K562 (cell line): ENCODE measurements at regions not wholly inside any gene's neighbourhood (a gene's known extent, or its start where the extent isn't known, plus 50 kb on each side); places are given as distances from the start of the nearest gene placed in this dataset.

Experiments
- ATAC-seq: fragments of 200-7000 bp; cut with Tn5 transposase; 3 replicates; pipeline ENCODE4 v1.9.1; 2020; ENCODE audit warnings: moderate library complexity
- BruUV-seq: library from RNA; stranded (reverse); fragments of 400-500 nt; replicated peaks from 2 replicates; lab custom pipeline; 2021; lab: Mats Ljungman, UMichigan
- CTCF ChIA-PET: fragments of 300-600 bp; formaldehyde crosslinking; extraction: SDS; loops from one replicate; lab custom pipeline; 2021; ENCODE audit warnings: low intra/inter-chr PET ratio; lab: Yijun Ruan, JAX
- POLR2A ChIA-PET: fragments of 300-600, 350-650 bp; sonication (Branson Sonifier 250); formaldehyde crosslinking; extraction: SDS; loops from one replicate; lab custom pipeline; 2021; ENCODE audit warnings: antibody characterized with exemption, inconsistent platforms; lab: Yijun Ruan, JAX
- DNase-seq, 4 experiments: peaks; one replicate each; pipeline versions ENCODE4 v3.0.0 to v3.0.0-alpha.2; 2011 to 2018; ENCODE audit warnings: low spot score in 3 of 4, mixed read lengths in 3 of 4; ENCODE audit errors: extremely low read depth in 1 of 4
- FAIRE-seq: peaks from 2 replicates; lab custom pipeline; 2011; peaks lifted over from hg19 to GRCh38; lab: Jason Lieb, UNC
- H2AFZ ChIP-seq: 2 replicates; pipeline ENCODE4 v1.6.0; 2011; ENCODE audit warnings: low read depth, low read length, control low read depth, inconsistent platforms
- H3K27ac ChIP-seq: fragments of 200-600 bp; 3 replicates; pipeline ENCODE4 v1.8.0; 2011; ENCODE audit warnings: low read depth, mild to moderate bottlenecking, control low read depth, inconsistent platforms, low read length, moderate library complexity, mixed read lengths; ENCODE audit errors: extremely low read depth
- H3K27me3 ChIP-seq, 2 experiments: fragments of 300-600 bp in 1 of 2; 2 replicates in 1 of 2; 3 replicates in 1 of 2; pipeline versions ENCODE4 v1.6.0 to v1.8.0; 2011; ENCODE audit warnings: inconsistent platforms in 2 of 2, low read length in 2 of 2, mild to moderate bottlenecking in 1 of 2, mixed read lengths in 1 of 2, moderate library complexity in 1 of 2; ENCODE audit not compliant: control insufficient read depth in 2 of 2, insufficient read depth in 2 of 2
- H3K36me3 ChIP-seq: fragments of 300-600 bp; 3 replicates; pipeline ENCODE4 v1.8.0; 2011; ENCODE audit warnings: mild to moderate bottlenecking, low read length, inconsistent platforms; ENCODE audit not compliant: control insufficient read depth, insufficient read depth
- H3K4me1 ChIP-seq, 2 experiments: fragments of 200-600 bp in 1 of 2; replicated peaks in 1 of 2; 2 replicates in 1 of 2; 3 replicates in 1 of 2; pipeline versions ENCODE4 v1.5.1 to v1.8.0; 2011; ENCODE audit warnings: inconsistent platforms in 2 of 2, low read length in 2 of 2, mild to moderate bottlenecking in 1 of 2, mixed read lengths in 1 of 2, moderate library complexity in 1 of 2; ENCODE audit not compliant: control insufficient read depth in 2 of 2, insufficient read depth in 2 of 2
- H3K4me2 ChIP-seq: 2 replicates; pipeline ENCODE4 v1.6.1; 2011; ENCODE audit warnings: low read length, control low read depth, inconsistent platforms, mixed read lengths; ENCODE audit not compliant: insufficient read depth
- H3K4me3 ChIP-seq: fragments of 200-600 bp; sonication (generic), shearing (Covaris generic); 2 replicates; pipeline ENCODE4 v1.5.1; 2016; ENCODE audit warnings: control low read depth, inconsistent platforms
- H3K79me2 ChIP-seq: fragments of 200-600 bp; 3 replicates; pipeline ENCODE4 v1.8.0; 2011; ENCODE audit warnings: low read length, inconsistent platforms; ENCODE audit not compliant: control insufficient read depth, insufficient read depth
- H3K9ac ChIP-seq, 2 experiments: 2 replicates each; pipeline versions ENCODE4 v1.6.0 to v1.6.1; 2011; ENCODE audit warnings: low read depth in 2 of 2, low read length in 2 of 2, control low read depth in 1 of 2, inconsistent platforms in 1 of 2, mild to moderate bottlenecking in 1 of 2, mixed read lengths in 1 of 2; ENCODE audit not compliant: insufficient read depth in 1 of 2
- H3K9me1 ChIP-seq: one replicate; pipeline ENCODE4 v1.6.0; 2011; ENCODE audit warnings: inconsistent platforms, mild to moderate bottlenecking, low read length, moderate library complexity; ENCODE audit not compliant: control insufficient read depth, insufficient read depth
- H3K9me3 ChIP-seq: replicated peaks from 2 replicates; pipeline ENCODE4 v1.5.1; 2011; ENCODE audit warnings: low read depth, low read length, inconsistent platforms; ENCODE audit not compliant: control insufficient read depth, insufficient read depth
- H4K20me1 ChIP-seq: replicated peaks from 2 replicates; pipeline ENCODE4 v1.6.1; 2011; ENCODE audit warnings: low read length, inconsistent platforms, mixed read lengths; ENCODE audit not compliant: control insufficient read depth, insufficient read depth
- CEBPG ChIP-seq, 3 experiments: fragments of 200-800 bp in 1 of 3; sonication (Bioruptor generic) in 1 of 3; sonication (generic) in 1 of 3; formaldehyde crosslinking in 1 of 3; IDR thresholded peaks in 2 of 3; conservative IDR thresholded peaks in 1 of 3; 2 replicates each; pipeline versions ENCODE4 v1.6.1 to v1.8.0; 2016 to 2022; ENCODE audit warnings: missing compliant biosample characterization in 2 of 3, missing genetic modification characterization in 2 of 3, mild to moderate bottlenecking in 1 of 3, missing genetic modification reagents in 1 of 3
- FOXA3 ChIP-seq, 2 experiments: fragments of 450-650 bp in 1 of 2; sonication (generic) in 1 of 2; formaldehyde crosslinking; IDR thresholded peaks in 1 of 2; conservative IDR thresholded peaks in 1 of 2; 2 replicates each; pipeline versions ENCODE4 v1.4.0 to v1.8.0; 2020 to 2022; ENCODE audit warnings: mild to moderate bottlenecking in 2 of 2, missing genetic modification reagents in 1 of 2
- GTF2F1 ChIP-seq: IDR thresholded peaks from 2 replicates; pipeline ENCODE4 v1.6.1; 2011; ENCODE audit warnings: low read depth, low read length, improper control_type of control experiment
- MTA3 ChIP-seq: fragments of 450-650 bp; formaldehyde crosslinking; IDR thresholded peaks from 2 replicates; pipeline ENCODE4 v1.6.1; 2017; ENCODE audit warnings: mild to moderate bottlenecking, borderline replicate concordance
- POLR2B ChIP-seq: fragments of 450-650 bp; IDR thresholded peaks from 2 replicates; pipeline ENCODE4 v1.6.1; 2018; ENCODE audit warnings: low read depth; ENCODE audit not compliant: partially characterized antibody
- RBM15 ChIP-seq: fragments of 200-400 bp; formaldehyde crosslinking; IDR thresholded peaks from 2 replicates; pipeline ENCODE4 v1.6.1; 2018; ENCODE audit warnings: mild to moderate bottlenecking, low read length, moderate library complexity; ENCODE audit not compliant: insufficient read depth
- TEAD1 ChIP-seq, 2 experiments: fragments of 450-650 bp in 1 of 2; sonication (generic) in 1 of 2; formaldehyde crosslinking; IDR thresholded peaks; 2 replicates each; pipeline versions ENCODE4 v1.4.0 to v1.8.0; 2020 to 2022; ENCODE audit warnings: mild to moderate bottlenecking in 2 of 2, missing genetic modification reagents in 1 of 2
- ZBTB8A ChIP-seq: fragments of 450-650 bp; IDR thresholded peaks from 2 replicates; pipeline ENCODE4 v1.6.1; 2018; ENCODE audit warnings: mild to moderate bottlenecking, moderate library complexity; ENCODE audit not compliant: partially characterized antibody
- ZNF121 ChIP-seq: sonication (generic); formaldehyde crosslinking; conservative IDR thresholded peaks from 2 replicates; pipeline ENCODE4 v1.8.0; 2022; ENCODE audit warnings: missing genetic modification reagents
- ZNF140 ChIP-seq: fragments of 250-450 bp; sonication (Bioruptor Pico); IDR thresholded peaks from 2 replicates; pipeline ENCODE4 v1.8.0; 2021; ENCODE audit warnings: moderate library complexity, mild to moderate bottlenecking, inconsistent platforms
- ZNF316 ChIP-seq: fragments of 450-650 bp; IDR thresholded peaks from 2 replicates; pipeline ENCODE4 v1.6.1; 2016
- WGBS: fragments of 100-300 bp; shearing (Covaris generic); methylation state at CpG from one replicate; pipeline ENCODE4 v1.1.6; 2016; ENCODE audit warnings: low coverage, mixed read lengths; ENCODE audit not compliant: insufficient coverage; ENCODE audit errors: missing lambda C conversion rate; 5-methylcytosine and 5-hydroxymethylcytosine counted together
- in situ Hi-C: fragments of 300-500 bp; cut with MboI; formaldehyde crosslinking; loops from 4 replicates; pipeline ENCODE4 v1.15.0; 2018; ENCODE audit warnings: inconsistent platforms, mixed read lengths
- intact Hi-C: fragments of 100-400 bp; cut with micrococcal nuclease; formaldehyde crosslinking; loops from 2 replicates; pipeline ENCODE4 v1.14.2; 2022
- TF ChIP-seq, protein P1 (sequence below): fragments of 250-450 bp; sonication (Bioruptor Pico); IDR thresholded peaks from 2 replicates; pipeline ENCODE4 v1.4.0; 2020; ENCODE audit warnings: borderline replicate concordance

DNA sequence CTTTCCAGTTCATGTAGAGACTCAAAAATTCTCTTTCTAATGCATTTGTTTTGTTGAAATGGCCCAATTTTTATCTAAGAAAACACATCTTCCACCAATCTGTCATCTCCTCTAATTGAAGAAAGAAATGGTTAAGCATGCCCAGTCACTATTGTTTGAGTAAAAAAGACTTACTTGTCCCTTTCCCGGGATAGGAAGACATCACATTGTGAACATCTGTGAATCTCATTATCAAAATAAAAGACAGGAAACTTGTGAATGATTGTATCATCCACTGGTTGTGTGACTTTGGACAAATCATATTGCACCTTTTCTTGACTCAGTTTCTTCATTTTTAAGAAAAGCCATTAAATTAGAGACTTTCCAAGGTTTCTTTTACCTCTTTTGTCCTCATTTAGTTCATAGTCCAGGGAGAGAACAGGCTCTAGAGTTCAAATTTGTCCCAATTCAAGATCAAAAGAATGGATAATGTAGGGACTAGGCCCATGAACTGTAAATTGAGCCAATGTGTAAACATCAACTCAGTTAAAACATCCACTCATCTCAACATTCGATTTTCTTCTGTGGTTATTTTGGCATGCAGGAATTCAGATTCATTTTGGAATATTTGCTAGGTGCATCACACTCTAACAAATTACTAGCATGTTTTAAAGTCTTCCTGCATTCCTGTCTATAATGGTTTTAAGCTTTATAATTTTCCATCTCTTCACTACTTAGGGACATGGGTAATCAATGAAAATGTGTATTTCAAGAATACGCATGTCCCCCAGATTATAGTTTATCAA is 838.0 kb upstream of the WWC1 start:
- DNase-seq (no peak), ATAC-seq (no peak), FAIRE-seq (no peak)
- H3K27me3 ChIP-seq: no peaks in the 10 kb centered on the region
- H3K79me2 ChIP-seq: no peaks in the 10 kb centered on the region
- TF ChIP-seq ZNF316: no peak
- no peak for TF ChIP-seq ZBTB8A
- no peak for TF ChIP-seq POLR2B
- TF ChIP-seq MTA3: no peak
- no peak for TF ChIP-seq ZNF140 (CRISPR knock-in tag)
- TF ChIP-seq RBM15: no peak
- TF ChIP-seq TEAD1 (CRISPR knock-in tag; IDR thresholded peaks at IDR 0.05): no peak
- TF ChIP-seq, protein P1, sequence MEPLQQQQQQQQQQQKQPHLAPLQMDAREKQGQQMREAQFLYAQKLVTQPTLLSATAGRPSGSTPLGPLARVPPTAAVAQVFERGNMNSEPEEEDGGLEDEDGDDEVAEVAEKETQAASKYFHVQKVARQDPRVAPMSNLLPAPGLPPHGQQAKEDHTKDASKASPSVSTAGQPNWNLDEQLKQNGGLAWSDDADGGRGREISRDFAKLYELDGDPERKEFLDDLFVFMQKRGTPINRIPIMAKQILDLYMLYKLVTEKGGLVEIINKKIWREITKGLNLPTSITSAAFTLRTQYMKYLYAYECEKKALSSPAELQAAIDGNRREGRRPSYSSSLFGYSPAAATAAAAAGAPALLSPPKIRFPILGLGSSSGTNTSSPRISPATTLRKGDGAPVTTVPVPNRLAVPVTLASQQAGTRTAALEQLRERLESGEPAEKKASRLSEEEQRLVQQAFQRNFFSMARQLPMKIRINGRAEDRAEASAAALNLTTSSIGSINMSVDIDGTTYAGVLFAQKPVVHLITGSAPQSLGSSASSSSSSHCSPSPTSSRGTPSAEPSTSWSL (CRISPR knock-in tag): no peak
- TF ChIP-seq FOXA3 (CRISPR knock-in tag; conservative IDR thresholded peaks at IDR 0.05 in 1 of 2, IDR thresholded peaks at IDR 0.05 in 1 of 2): no peak
- TF ChIP-seq CEBPG (CRISPR knock-in tag; IDR thresholded peaks at IDR 0.05): no peak
- TF ChIP-seq CEBPG (tag; conservative IDR thresholded peaks at IDR 0.05 in 1 of 2, IDR thresholded peaks at IDR 0.05 in 1 of 2): no peak
- TF ChIP-seq GTF2F1: no peak
- TF ChIP-seq ZNF121: no peak
- no TSS peak for BruUV-seq
- H2AFZ ChIP-seq: no peak overlapping the region
- no peak overlapping the region for H3K27ac ChIP-seq
- H3K9ac ChIP-seq: no peak overlapping the region
- H3K9me3 ChIP-seq: no peaks in the 10 kb centered on the region
- H3K9me1 ChIP-seq: no peaks in the 10 kb centered on the region
- POLR2A ChIA-PET: no interaction called here
- intact Hi-C loops (no loop called here), in situ Hi-C loops (no loop called here)
- no peaks in the 10 kb centered on the region for H3K36me3 ChIP-seq
- H3K4me2 ChIP-seq: no peak overlapping the region
- CTCF ChIA-PET: no interaction called here
- WGBS: 5% methylated on average over 3 of the region's 3 CpGs
- no peak overlapping the region for H3K4me3 ChIP-seq
- H3K4me1 ChIP-seq: no peaks in the 10 kb centered on the region
- H4K20me1 ChIP-seq: no peaks in the 10 kb centered on the region
